IPS-15b (cell line): ENCODE measurements at regions not wholly inside any gene's neighbourhood (a gene's known extent, or its start where the extent isn't known, plus 50 kb on each side); places are given as distances from the start of the nearest gene placed in this dataset.

Experiments used
- H3K27me3 ChIP-seq: one replicate; pipeline ENCODE4 v1.6.1; 2013; ENCODE audit warnings: low read length; ENCODE audit not compliant: control insufficient read depth, insufficient read depth
- H3K36me3 ChIP-seq: one replicate; pipeline ENCODE4 v1.6.1; 2013; ENCODE audit warnings: low read length; ENCODE audit not compliant: control insufficient read depth, insufficient read depth
- H3K4me1 ChIP-seq: one replicate; pipeline ENCODE4 v1.6.1; 2013; ENCODE audit warnings: mild to moderate bottlenecking, low read length; ENCODE audit not compliant: control insufficient read depth, insufficient read depth
- H3K4me3 ChIP-seq: one replicate; pipeline ENCODE4 v1.5.1; 2013; ENCODE audit warnings: low read depth, low read length
- H3K9ac ChIP-seq: one replicate; pipeline ENCODE4 v1.6.1; 2013; ENCODE audit warnings: low read depth, mild to moderate bottlenecking, low read length
- H3K9me3 ChIP-seq: one replicate; pipeline ENCODE4 v1.6.1; 2013; ENCODE audit warnings: mild to moderate bottlenecking, low read length; ENCODE audit not compliant: control insufficient read depth, insufficient read depth

- Histone ChIP-seq H3K27me3 (no peaks in the 10 kb centered on the region), H3K9ac (no peak overlapping the region), H3K9me3 (no peaks in the 10 kb centered on the region), H3K4me3 (no peak overlapping the region), H3K36me3 (no peaks in the 10 kb centered on the region), H3K4me1 (no peaks in the 10 kb centered on the region)
Observed at GRCh38 chr18:40866013-40866645, 1088.9 kb upstream of the PIK3C3 start.

GRCh38 chr18:40864846-40865245 is 1090.2 kb upstream of the PIK3C3 start:
- Histone ChIP-seq H3K9me3 (no peaks in the 10 kb centered on the region), H3K4me3 (no peak overlapping the region), H3K27me3 (no peaks in the 10 kb centered on the region), H3K9ac (no peak overlapping the region), H3K4me1 (no peaks in the 10 kb centered on the region), H3K36me3 (no peaks in the 10 kb centered on the region)

- H3K27me3 ChIP-seq, result no peaks in the 10 kb centered on the region
- no peaks in the 10 kb centered on the region for H3K9me3 ChIP-seq
- no peaks in the 10 kb centered on the region for H3K4me1 ChIP-seq
- no peak overlapping the region for H3K9ac ChIP-seq
- H3K4me3 ChIP-seq, result no peak overlapping the region
- H3K36me3 ChIP-seq, result no peaks in the 10 kb centered on the region
Observed at GRCh38 chr18:40863801-40864200, 1091.2 kb upstream of the PIK3C3 start.

- H3K9ac ChIP-seq, result no peak overlapping the region
- H3K4me1 ChIP-seq, result peaks cover 1% of the 10 kb centered on the region
- no peaks in the 10 kb centered on the region for H3K9me3 ChIP-seq
- no peaks in the 10 kb centered on the region for H3K36me3 ChIP-seq
- H3K27me3 ChIP-seq, result no peaks in the 10 kb centered on the region
- no peak overlapping the region for H3K4me3 ChIP-seq
Observed at GRCh38 chr18:40860189-40860588, 1094.8 kb upstream of the PIK3C3 start.

- H3K9me3 ChIP-seq, result no peaks in the 10 kb centered on the region
Observed at GRCh38 chr18:40855661-40856060, 1099.4 kb upstream of the PIK3C3 start.

GRCh38 chr18:40852406-40852805 is 1102.6 kb upstream of the PIK3C3 start:
- Histone ChIP-seq H3K4me1 (peaks cover 3% of the 10 kb centered on the region), H3K36me3 (no peaks in the 10 kb centered on the region), H3K9ac (no peak overlapping the region), H3K9me3 (no peaks in the 10 kb centered on the region), H3K27me3 (no peaks in the 10 kb centered on the region), H3K4me3 (no peak overlapping the region)

More at GRCh38 chr18:40855661-40856060, 1099.4 kb upstream of the PIK3C3 start:
- Histone ChIP-seq H3K4me1 (peaks cover 3% of the 10 kb centered on the region), H3K4me3 (no peak overlapping the region), H3K9ac (no peak overlapping the region), H3K36me3 (no peaks in the 10 kb centered on the region), H3K27me3 (no peaks in the 10 kb centered on the region)

- no peaks in the 10 kb centered on the region for H3K27me3 ChIP-seq
- no peak overlapping the region for H3K4me3 ChIP-seq
- H3K4me1 ChIP-seq, result peaks cover 3% of the 10 kb centered on the region
- no peaks in the 10 kb centered on the region for H3K36me3 ChIP-seq
- no peaks in the 10 kb centered on the region for H3K9me3 ChIP-seq
- no peak overlapping the region for H3K9ac ChIP-seq
Observed at GRCh38 chr18:40851014-40851429, 1104.0 kb upstream of the PIK3C3 start.

GRCh38 chr18:40849886-40850285 is 1105.1 kb upstream of the PIK3C3 start:
- Histone ChIP-seq H3K27me3 (no peaks in the 10 kb centered on the region), H3K9ac (no peak overlapping the region), H3K9me3 (no peaks in the 10 kb centered on the region), H3K36me3 (no peaks in the 10 kb centered on the region), H3K4me1 (no peaks in the 10 kb centered on the region), H3K4me3 (no peak overlapping the region)

GRCh38 chr18:40841467-40841866 is 1113.6 kb upstream of the PIK3C3 start:
- Histone ChIP-seq H3K9ac (no peak overlapping the region), H3K4me1 (no peaks in the 10 kb centered on the region), H3K36me3 (no peaks in the 10 kb centered on the region), H3K4me3 (no peak overlapping the region), H3K9me3 (no peaks in the 10 kb centered on the region), H3K27me3 (no peaks in the 10 kb centered on the region)

- Histone ChIP-seq H3K36me3 (no peaks in the 10 kb centered on the region), H3K4me1 (no peaks in the 10 kb centered on the region), H3K9ac (no peak overlapping the region), H3K27me3 (no peaks in the 10 kb centered on the region), H3K4me3 (no peak overlapping the region), H3K9me3 (no peaks in the 10 kb centered on the region)
Observed at GRCh38 chr18:40841063-40841462, 1114.0 kb upstream of the PIK3C3 start.

- Histone ChIP-seq H3K9me3 (no peaks in the 10 kb centered on the region), H3K36me3 (no peaks in the 10 kb centered on the region), H3K4me3 (no peak overlapping the region), H3K4me1 (no peaks in the 10 kb centered on the region), H3K9ac (no peak overlapping the region), H3K27me3 (no peaks in the 10 kb centered on the region)
Observed at GRCh38 chr18:40832362-40832761, 1122.7 kb upstream of the PIK3C3 start.

- Histone ChIP-seq H3K9me3 (no peaks in the 10 kb centered on the region), H3K4me3 (no peak overlapping the region), H3K27me3 (no peaks in the 10 kb centered on the region), H3K4me1 (no peaks in the 10 kb centered on the region), H3K36me3 (no peaks in the 10 kb centered on the region), H3K9ac (no peak overlapping the region)
Observed at GRCh38 chr18:40824291-40824690, 1130.7 kb upstream of the PIK3C3 start.
